ENCODE measurements at regions not wholly inside any gene's neighbourhood (a gene's known extent, or its start where the extent isn't known, plus 50 kb on each side); places are given as distances from the start of the nearest gene placed in this dataset.

DNA sequence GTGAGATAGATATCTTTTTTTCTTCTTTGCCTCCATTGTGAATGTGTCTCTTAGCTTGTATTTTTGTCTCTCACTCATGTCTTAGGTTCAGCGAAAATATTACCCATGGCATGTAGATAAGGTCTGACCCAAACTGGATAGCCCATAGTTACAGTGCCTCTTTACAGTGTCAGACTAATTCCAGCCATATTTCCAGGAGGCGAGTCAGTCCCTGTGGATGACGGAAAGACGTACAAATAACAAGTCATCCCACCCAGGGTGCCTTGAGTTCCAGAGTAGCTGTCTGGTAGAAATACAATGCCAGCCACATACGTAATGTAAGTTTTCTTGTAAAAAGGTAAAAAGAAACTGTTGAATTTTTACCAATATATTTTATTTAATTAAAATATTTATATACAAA is 157.3 kb downstream of the ZNF281 start:
- DNase-seq (ENCODE audit: low read depth): no peak

GRCh38 chr1:200250469-200250868 is 159.4 kb downstream of the ZNF281 start:
- DNase-seq (ENCODE audit: low read depth): no peak

GRCh38 chr1:200248541-200248940 is 161.3 kb downstream of the ZNF281 start:
- no peak for DNase-seq (ENCODE audit: low read depth)

DNA sequence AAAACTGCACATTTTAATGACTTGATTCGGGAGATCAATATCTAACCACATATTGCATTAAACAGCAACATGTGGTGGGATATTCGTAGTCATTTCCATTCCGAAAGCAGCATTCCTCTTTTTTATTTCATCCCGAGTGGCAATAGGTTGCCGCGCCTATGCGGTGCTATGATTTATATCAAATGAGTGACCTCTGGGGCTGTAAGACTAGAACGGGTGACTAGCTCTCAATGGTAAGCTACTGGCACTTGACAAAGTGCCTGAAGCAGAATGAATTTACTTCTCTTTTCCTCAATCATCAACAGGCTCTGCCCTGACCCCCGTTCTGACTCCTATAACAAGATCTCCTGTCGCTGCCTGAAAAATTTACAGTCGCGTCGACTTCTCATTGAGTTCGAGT is 162.3 kb downstream of the ZNF281 start:
- no peak for DNase-seq (ENCODE audit: low read depth)

GRCh38 chr1:200245473-200245872 is 164.4 kb downstream of the ZNF281 start:
- no peak for DNase-seq (ENCODE audit: low read depth)

- no peak for DNase-seq (ENCODE audit: low read depth)
These were observed 166.8 kb downstream of the ZNF281 start for GRCh38 chr1:200243042-200243437.

GRCh38 chr1:200242110-200243041 is 167.5 kb downstream of the ZNF281 start:
- DNase-seq (ENCODE audit: low read depth): no peak

- DNase-seq (ENCODE audit: low read depth): no peak
These were observed 169.2 kb downstream of the ZNF281 start for GRCh38 chr1:200240656-200241055.

DNA sequence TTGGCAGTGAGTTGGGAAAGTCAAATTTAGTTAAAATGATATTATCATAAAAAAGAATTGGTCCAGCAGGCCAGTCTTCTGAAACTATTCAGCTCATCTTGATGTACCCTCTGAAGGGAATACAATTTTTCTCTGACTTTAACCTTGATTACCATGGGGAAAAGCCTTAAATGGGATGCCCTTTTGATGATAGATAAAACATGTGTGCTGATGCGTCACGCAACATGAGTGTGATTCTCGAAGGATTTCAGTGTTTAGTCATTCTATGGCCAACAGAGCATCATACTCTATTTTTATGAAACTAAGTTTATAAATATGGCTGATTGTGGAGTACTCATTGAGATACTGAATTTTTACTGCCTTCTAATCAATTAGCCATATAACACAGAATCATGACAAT is 171.5 kb downstream of the ZNF281 start:
- DNase-seq (ENCODE audit: low read depth): no peak

GRCh38 chr1:200237066-200237465 is 172.8 kb downstream of the ZNF281 start:
- no peak for DNase-seq (ENCODE audit: low read depth)

DNA sequence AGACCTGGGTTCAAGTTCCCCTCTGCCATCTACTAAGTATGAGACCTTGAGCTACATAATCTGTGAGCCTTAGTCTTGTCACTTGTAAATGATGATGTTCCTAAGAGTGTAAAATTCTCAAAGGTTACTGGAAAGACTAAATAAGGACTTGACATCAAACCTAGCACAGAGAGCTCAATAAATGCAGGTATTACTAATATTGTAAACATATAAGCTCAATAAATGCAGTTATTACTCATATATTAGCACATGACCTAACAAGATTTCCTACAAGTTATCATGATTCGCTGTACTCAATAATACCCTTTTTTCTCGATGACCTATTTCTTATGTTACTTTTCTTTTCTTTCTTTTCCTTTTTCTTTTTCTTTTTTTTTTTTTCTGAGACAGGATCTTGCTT is 174.9 kb downstream of the ZNF281 start:
- no peak for DNase-seq (ENCODE audit: low read depth)

GRCh38 chr1:200233393-200233792 is 176.4 kb downstream of the ZNF281 start:
- no peak for DNase-seq (ENCODE audit: low read depth)

GRCh38 chr1:200231787-200232231 is 178.0 kb downstream of the ZNF281 start:
- no peak for DNase-seq (ENCODE audit: low read depth)

- DNase-seq (ENCODE audit: low read depth): no peak
These were observed 179.2 kb downstream of the ZNF281 start for GRCh38 chr1:200230671-200231070.

DNA sequence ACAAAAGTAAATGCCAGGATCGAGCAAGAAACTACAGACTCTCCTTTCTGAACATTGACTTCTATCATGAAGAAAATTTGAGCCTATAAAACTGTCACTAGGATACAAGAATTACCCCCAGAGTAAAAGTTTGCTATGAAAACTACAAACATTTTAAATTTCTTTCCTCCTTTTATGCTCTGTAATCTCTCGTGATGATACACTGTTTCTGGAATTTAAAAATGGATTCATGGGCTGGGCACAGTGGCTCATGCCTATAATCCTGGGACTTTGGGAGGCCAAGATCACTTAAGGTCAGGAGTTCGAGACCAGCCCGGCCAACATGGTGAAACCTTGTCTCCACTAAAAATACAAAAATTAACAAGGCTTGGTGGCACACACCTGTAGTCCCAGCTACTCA is 181.3 kb downstream of the ZNF281 start:
- no peak for DNase-seq (ENCODE audit: low read depth)

- no peak for DNase-seq (ENCODE audit: low read depth)
These were observed 181.8 kb downstream of the ZNF281 start for GRCh38 chr1:200228081-200228480.

Data from activated T-helper 1 cell treated with Interleukin-2 at 50 U/mL for 16 hours (primary cell).